8988T (cell line): ENCODE measurements at regions not wholly inside any gene's neighbourhood (a gene's known extent, or its start where the extent isn't known, plus 50 kb on each side); places are given as distances from the start of the nearest gene placed in this dataset.
"Not testable (repeated sequence)": the region's sequence is repeated elsewhere in the genome, so short reads cannot be mapped to it uniquely, and the experiment has no call there.

Source experiments
- DNase-seq: peaks from one replicate; pipeline ENCODE4 v3.0.0; 2011

- no peak for DNase-seq
Observed at GRCh38 chr4:79850626-79851025, 222.4 kb downstream of the ANTXR2 start.

DNA sequence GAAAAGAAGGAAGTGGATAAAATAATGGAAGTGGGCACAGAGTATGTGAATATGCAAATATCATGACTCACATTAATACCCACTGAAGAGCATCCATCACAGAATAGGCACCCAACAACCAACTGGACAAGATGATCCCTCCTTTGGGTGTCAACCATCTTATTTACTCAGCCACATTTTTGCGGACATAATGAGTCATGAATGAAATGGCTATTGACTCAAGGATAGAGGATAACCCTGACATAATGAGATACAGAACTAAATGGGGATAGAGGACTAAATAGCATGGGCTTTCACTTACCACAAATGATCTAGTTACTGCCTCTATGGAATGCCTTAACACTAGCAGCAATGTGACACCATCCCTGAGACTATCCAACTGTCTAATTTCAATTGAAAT lies 224.7 kb downstream of the ANTXR2 start:
- DNase-seq = no peak

DNA sequence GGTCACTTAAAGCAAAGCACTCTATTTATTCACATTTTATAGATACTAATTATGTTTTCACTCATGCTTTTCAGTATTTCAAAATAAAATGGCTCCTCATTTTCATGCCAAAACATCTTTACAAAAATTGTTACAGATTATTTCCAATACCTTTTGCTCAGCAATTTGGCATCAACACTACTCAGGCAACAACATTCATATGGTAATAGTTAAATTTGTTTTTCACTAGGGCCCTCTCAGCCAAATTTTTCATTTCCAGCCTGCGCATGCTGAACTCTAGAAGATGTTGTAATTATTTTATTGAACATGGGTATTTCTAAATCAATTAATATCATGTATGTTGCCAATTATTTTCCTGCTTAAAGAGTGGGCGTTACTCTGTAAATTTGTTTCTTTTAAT lies 225.6 kb downstream of the ANTXR2 start:
- no peak for DNase-seq

GRCh38 chr4:79842162-79842561 lies 230.9 kb downstream of the ANTXR2 start:
- no peak for DNase-seq

GRCh38 chr4:79833857-79834256 lies 239.2 kb downstream of the ANTXR2 start:
- no peak for DNase-seq

GRCh38 chr4:79831701-79832514 lies 241.1 kb downstream of the ANTXR2 start:
- DNase-seq = no peak

DNA sequence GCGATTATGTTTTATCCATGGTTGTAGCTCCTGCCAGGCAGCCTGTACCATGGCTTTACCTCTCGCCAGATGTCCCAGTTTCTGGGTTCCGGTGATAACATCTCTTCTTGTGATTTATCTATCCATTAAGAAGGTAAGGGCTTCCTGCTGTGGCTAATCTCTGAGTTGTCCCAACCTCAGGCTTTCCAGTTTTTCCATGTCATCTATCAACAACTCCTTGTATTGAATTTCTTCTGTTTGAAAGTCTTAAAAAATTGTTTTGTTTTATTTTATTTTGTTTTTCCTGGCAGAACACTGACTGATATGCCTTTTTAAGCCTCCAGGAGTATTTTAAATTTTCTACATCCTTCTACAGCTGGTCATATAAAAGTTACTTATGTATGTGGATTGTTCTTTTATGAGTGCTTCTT lies 241.9 kb downstream of the ANTXR2 start:
- no peak for DNase-seq

- no peak for DNase-seq
Observed at GRCh38 chr4:79827283-79827682, 245.7 kb downstream of the ANTXR2 start.

- no peak for DNase-seq
Observed at GRCh38 chr4:79823148-79823763, 249.8 kb downstream of the ANTXR2 start.

- DNase-seq = no peak
Observed at GRCh38 chr4:79820427-79820826, 252.6 kb downstream of the ANTXR2 start.

DNA sequence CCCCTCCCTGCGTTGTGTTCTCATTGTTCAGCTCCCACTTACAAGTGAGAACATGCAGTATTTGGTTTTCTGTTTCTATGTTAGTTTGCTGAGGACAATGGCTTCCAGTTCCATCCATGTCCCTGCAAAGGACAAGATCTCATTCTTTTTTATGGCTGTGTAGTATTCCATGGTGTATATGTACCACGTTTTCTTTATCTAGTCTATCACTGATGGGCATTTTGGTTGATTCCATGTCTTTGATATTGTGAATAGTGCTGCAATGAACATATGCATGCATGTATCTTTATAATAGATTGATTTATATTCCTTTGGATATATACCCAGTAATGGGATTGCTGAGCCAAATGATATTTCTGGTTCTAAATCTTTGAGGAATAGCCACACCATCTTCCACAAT lies 265.1 kb downstream of the ANTXR2 start:
- not testable (repeated sequence) for DNase-seq

GRCh38 chr4:79798047-79798446 lies 275.0 kb downstream of the ANTXR2 start:
- no peak for DNase-seq

GRCh38 chr4:79796948-79797347 lies 276.1 kb downstream of the ANTXR2 start:
- DNase-seq = no peak

DNA sequence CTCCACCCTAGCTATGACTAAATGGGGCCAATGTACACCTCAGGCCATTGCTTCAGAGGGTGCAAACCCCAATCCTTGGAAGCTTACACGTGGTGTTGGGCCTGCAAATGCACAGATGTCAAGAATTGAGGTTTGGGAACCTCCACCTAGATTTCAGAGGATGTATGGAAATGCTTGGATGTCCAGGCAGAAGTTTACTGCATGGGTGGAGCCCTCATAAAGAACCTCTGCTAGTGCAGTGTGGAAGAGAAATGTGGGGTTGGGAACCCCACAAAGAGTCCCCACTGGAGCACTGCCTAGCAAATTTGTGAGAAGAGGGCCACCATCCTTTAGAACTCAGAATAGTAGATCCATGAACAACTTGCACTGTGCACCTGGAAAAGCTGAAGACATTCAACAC lies 284.1 kb downstream of the ANTXR2 start:
- DNase-seq = no peak

DNA sequence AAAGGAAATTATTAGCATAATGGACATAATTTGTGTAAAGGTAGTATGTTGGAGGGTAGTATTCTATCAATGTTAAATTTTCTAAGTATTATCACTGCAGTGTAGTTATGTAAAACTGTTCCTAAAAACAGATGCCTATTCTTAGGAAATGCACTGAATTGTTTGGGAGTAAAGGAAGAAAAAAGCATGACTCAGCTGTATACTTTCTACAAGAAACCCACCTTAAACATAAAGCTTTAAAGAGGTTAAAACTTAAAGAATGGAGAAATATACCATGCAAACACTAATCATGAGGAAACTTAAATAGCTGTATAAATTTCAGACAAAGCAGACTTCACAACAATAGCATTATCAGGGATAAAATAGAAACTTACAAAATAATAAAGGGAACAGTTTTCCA lies 292.9 kb downstream of the ANTXR2 start:
- no peak for DNase-seq

GRCh38 chr4:79772510-79772909 lies 300.5 kb downstream of the ANTXR2 start:
- no peak for DNase-seq

DNA sequence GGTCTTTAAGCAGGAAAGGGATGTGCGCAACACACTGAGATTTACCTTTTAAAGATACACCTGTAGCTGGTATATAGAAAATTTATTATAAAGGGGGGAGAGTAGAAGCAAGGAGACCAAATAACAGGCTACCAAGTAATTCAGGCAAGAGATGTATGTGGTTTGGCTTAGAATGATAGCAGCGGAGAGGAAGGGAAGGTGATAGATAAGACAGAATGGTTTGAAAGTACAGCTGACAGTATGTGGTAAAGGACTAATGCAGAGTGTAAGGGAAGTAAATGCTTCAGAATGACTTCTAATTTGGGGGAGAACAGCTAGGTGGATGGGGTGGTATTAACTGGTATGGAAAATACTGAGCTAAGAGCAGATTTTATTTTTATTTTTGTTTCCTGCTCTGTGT lies 308.9 kb downstream of the ANTXR2 start:
- DNase-seq = no peak

- no peak for DNase-seq
Observed at GRCh38 chr4:79763486-79764075, 309.4 kb downstream of the ANTXR2 start.

GRCh38 chr4:79759793-79760192 lies 313.2 kb downstream of the ANTXR2 start:
- DNase-seq = no peak

DNA sequence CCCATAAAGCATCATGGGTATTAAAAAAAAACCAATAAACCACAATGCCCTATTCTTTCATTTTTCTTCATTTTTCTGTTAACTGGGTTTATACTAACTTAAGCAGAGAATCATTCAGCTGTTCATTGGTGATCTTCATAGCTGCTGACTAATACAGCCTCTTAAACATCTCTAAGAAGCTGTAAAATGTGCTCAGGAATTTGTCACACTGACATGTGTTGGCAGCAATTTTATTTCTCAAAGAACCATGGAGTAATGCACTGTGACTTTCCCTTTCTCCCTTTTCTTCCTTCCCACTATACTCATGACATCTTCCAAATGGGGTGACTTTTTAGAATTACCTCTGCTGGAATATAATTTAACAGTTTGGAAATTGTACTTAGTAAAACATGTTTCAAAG lies 315.4 kb downstream of the ANTXR2 start:
- DNase-seq = no peak

GRCh38 chr4:79756140-79756895 lies 316.7 kb downstream of the ANTXR2 start:
- no peak for DNase-seq

DNA sequence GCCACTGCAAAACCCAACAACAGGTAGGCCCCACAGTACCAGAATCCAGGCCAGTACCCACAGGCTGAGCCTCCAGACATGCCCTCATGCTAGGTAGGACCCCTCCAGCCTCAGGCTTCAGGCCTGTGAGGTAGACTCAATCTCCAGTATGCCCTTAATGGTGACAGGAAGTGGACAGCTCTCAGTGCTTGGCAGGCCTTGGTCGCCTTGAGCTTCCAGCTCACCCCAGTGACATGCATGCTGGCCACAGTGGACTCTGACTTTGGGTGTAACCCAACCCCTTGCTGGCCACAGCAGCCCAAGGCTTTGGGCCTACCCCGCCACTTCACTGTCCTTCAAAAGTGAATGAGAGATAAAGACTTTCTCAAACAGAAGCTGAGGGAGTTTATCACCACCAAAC lies 324.2 kb downstream of the ANTXR2 start:
- DNase-seq = no peak

DNA sequence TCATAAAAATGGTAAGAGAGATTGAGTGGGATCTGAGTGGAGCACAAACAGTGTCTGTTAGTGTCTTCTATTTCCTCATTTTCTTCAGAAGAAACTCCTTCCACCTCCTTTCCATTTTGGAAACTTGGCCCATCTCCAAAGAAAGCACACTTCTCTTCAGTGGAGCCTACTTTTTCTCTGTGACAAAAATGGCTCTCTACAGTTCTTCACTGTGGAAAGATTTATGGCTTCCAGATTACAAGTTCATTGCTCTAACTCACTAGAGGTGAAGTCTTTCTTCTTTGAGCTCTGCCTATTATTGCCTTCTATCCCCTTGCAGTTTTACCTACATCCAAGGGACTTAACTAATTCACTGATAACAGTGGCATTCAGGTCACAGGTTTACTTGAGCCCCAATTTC lies 325.8 kb downstream of the ANTXR2 start:
- DNase-seq = no peak

- no peak for DNase-seq
Observed at GRCh38 chr4:79743014-79743413, 330.0 kb downstream of the ANTXR2 start.
